NB4 (cell line): ENCODE measurements at regions not wholly inside any gene's neighbourhood (a gene's known extent, or its start where the extent isn't known, plus 50 kb on each side); places are given as distances from the start of the nearest gene placed in this dataset.
A peak's percentile ranks its signal among the peaks of the same experiment; 100 is the strongest.
"Not testable (repeated sequence)": the region's sequence is repeated elsewhere in the genome, so short reads cannot be mapped to it uniquely, and the experiment has no call there.

Experiments
- DNase-seq: peaks from one replicate; pipeline ENCODE4 v3.0.0; 2010; ENCODE audit warnings: low read depth
- H3K4me3 ChIP-seq: one replicate; pipeline ENCODE4 v1.5.1; 2011; ENCODE audit warnings: mild to moderate bottlenecking, low read depth, low read length, moderate library complexity
- CTCF ChIP-seq: IDR thresholded peaks from one replicate; pipeline ENCODE4 v1.5.1; 2012; ENCODE audit warnings: low read depth, low read length
- MYC ChIP-seq: IDR thresholded peaks from 2 replicates; pipeline ENCODE4 v1.6.1; 2011; ENCODE audit warnings: low read depth, low read length
- POLR2A ChIP-seq: IDR thresholded peaks from 2 replicates; pipeline ENCODE4 v1.6.1; 2011; ENCODE audit warnings: mild to moderate bottlenecking; ENCODE audit not compliant: insufficient read length; ENCODE audit errors: extremely low read depth
- TF ChIP-seq, protein P1 (sequence below): IDR thresholded peaks from 2 replicates; pipeline ENCODE4 v1.6.1; 2011; ENCODE audit warnings: low read depth, low read length

- H3K4me3 ChIP-seq: no peak overlapping the region
- DNase-seq: no peak
- no peak for TF ChIP-seq MYC
- TF ChIP-seq, protein P1, sequence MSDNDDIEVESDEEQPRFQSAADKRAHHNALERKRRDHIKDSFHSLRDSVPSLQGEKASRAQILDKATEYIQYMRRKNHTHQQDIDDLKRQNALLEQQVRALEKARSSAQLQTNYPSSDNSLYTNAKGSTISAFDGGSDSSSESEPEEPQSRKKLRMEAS: no peak
- no peak for TF ChIP-seq POLR2A
- TF ChIP-seq CTCF: no peak
These were observed 197.8 kb upstream of the ZNF618 start for GRCh38 chr9:113678119-113678858.

DNA sequence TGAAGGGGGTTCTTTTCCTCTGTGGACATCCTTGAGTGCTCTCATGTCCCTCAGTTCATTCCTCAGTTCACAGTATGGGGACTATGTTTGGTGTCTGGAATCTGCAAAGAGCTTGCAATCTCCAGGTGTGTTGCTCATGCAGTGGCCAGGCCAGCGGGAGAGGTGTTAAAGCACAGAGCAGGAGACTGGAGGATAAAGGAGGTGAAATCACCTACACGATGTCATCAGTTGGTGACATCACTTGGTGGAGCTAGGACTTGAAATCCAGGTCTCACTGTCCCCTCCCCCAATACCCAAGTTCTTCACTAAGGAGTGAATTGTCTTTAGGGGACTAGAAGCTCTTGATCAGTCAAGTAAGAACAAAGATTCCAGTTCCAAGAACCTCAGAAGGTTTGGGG, 197.3 kb upstream of the ZNF618 start:
- no peak for DNase-seq
- no peak overlapping the region for H3K4me3 ChIP-seq
- no peak for TF ChIP-seq POLR2A
- TF ChIP-seq, protein P1: no peak
- TF ChIP-seq MYC: no peak
- TF ChIP-seq CTCF: no peak

- TF ChIP-seq POLR2A (no peak), CTCF (peak; percentile 91)
- peak; percentile 74 for DNase-seq
- H3K4me3 ChIP-seq: no peak overlapping the region
These were observed 193.8 kb upstream of the ZNF618 start for GRCh38 chr9:113682297-113682771.

GRCh38 chr9:113685636-113686035, 190.5 kb upstream of the ZNF618 start:
- peak; percentile 44 for DNase-seq
- H3K4me3 ChIP-seq: not testable (repeated sequence)

DNA sequence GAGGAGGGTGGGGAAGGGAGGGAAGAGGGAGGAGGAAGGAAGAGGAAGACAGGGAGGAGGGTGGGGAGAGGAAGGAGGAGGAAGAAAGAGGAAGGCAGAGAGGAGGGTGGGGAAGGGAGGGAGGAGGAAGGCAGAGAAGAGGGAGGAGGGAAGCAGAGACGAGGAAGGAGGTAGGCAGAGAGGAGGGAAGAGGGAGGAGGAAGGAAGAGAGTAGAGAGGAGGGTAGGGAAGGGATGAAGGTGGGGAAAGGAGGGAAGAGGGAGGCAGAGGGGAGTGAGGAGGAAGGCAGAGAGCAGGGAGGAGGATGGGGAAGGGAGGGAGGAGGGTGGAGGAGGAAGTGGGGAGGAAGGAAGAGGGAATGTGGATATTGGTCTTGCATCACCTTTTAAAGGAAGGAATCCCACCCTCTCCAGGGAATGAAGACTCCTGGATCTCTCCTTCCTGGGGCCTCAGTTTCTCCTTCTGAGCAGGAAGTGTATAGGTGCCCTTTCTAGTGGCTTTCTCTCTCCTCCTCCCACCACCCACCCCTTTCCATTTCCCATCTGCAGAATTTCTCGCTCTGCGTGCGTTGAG, 188.9 kb upstream of the ZNF618 start:
- H3K4me3 ChIP-seq: no peak overlapping the region
- no peak for DNase-seq
- TF ChIP-seq CTCF: no peak
- TF ChIP-seq POLR2A: no peak
- TF ChIP-seq, protein P1: no peak
- TF ChIP-seq MYC: no peak

DNA sequence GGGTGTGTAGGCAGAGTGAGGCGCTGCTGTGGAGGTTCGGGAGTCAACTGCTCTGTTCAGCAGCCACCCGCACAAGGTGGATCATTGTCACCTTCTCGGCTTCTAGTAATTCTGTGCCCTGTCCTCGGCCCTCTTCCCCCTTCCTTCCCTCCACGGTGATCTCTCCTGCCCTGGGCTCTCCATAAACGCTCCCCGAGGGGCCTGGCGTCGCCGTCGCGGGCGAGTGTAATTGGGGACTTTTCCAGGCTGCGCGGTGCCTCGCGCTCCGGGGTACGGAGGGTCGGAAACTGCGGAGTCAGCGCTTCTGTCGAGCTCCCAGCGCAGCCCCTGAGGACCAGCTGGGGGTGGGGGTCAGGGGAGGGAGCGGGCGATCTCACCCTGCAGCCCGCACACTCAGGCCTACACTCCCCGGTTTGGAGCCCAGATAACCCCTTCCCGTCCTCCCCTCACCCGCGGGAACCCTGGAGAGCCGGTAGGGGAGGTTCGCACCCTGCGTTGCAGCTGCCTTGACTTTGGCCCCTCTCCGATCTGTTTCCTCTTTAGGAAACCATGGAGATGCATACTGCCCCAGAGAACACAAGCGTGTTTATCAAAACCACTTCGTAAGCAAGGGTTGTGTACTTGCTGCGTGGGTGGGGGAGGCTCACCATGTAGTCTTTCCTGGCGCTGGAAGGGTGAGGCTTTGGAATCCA, 188.3 kb upstream of the ZNF618 start:
- DNase-seq: no peak
- H3K4me3 ChIP-seq: no peak overlapping the region
- TF ChIP-seq, protein P1: no peak
- TF ChIP-seq POLR2A (no peak), CTCF (no peak), MYC (no peak)
